ENCODE measurements at regions not wholly inside any gene's neighbourhood (a gene's known extent, or its start where the extent isn't known, plus 50 kb on each side); places are given as distances from the start of the nearest gene placed in this dataset.
"Not testable (repeated sequence)": the region's sequence is repeated elsewhere in the genome, so short reads cannot be mapped to it uniquely, and the experiment has no call there.

GRCh38 chr3:117052395-117052794 is 342.8 kb downstream of the TUSC7 start:
- ChIA-PET CTCF (interaction anchor here (1.1 to 1.4 kb wide), 2 partner anchors 12 to 281 kb away, joined by 3 read pairs; no protein-coding TSS in a partner anchor), POLR2A (no interaction called here)
- no peak for TF ChIP-seq CTCF (IDR thresholded peaks at IDR 0.05; ENCODE audit: control extremely low read depth, extremely low read depth, low read depth, missing control alignments)
- no peak for DNase-seq (ENCODE audit: extremely low spot score)

GRCh38 chr3:117054556-117054955 is 345.0 kb downstream of the TUSC7 start:
- TF ChIP-seq CTCF (IDR thresholded peaks at IDR 0.05; ENCODE audit: control extremely low read depth, extremely low read depth, low read depth, missing control alignments): no peak
- CTCF ChIA-PET: no interaction called here
- POLR2A ChIA-PET: no interaction called here
- no peak for DNase-seq (ENCODE audit: extremely low spot score)

GRCh38 chr3:117056946-117057345 is 347.4 kb downstream of the TUSC7 start:
- CTCF ChIA-PET: interaction anchor here (1.2 kb wide), 1 partner anchor 22 kb away, joined by 3 read pairs; no protein-coding TSS in a partner anchor
- POLR2A ChIA-PET; DNase-seq (ENCODE audit: extremely low spot score): not testable (repeated sequence)

- no peak for DNase-seq (ENCODE audit: extremely low spot score)
- CTCF ChIA-PET: interaction anchor here (1.1 to 1.6 kb wide), 7 partner anchors 10 to 449 kb away, joined by 3 to 5 read pairs (median 3); no protein-coding TSS in a partner anchor
- peak; percentile 11 for TF ChIP-seq CTCF (IDR thresholded peaks at IDR 0.05; ENCODE audit: control extremely low read depth, extremely low read depth, low read depth, missing control alignments)
- POLR2A ChIA-PET: no interaction called here
These were observed 349.7 kb downstream of the TUSC7 start for GRCh38 chr3:117059067-117059955.

- CTCF ChIA-PET: interaction anchor here (1.6 kb wide), 1 partner anchor 15 kb away, joined by 3 read pairs; no protein-coding TSS in a partner anchor
- POLR2A ChIA-PET: no interaction called here
- DNase-seq (ENCODE audit: extremely low spot score): no peak
- no peak for TF ChIP-seq CTCF (IDR thresholded peaks at IDR 0.05; ENCODE audit: control extremely low read depth, extremely low read depth, low read depth, missing control alignments)
These were observed 350.3 kb downstream of the TUSC7 start for GRCh38 chr3:117059956-117060270.

- ChIA-PET POLR2A (no interaction called here), CTCF (interaction anchor here (1.5 to 1.6 kb wide), 2 partner anchors 9 to 11 kb away, joined by 3 read pairs; no protein-coding TSS in a partner anchor)
- no peak for DNase-seq (ENCODE audit: extremely low spot score)
- TF ChIP-seq CTCF (IDR thresholded peaks at IDR 0.05; ENCODE audit: control extremely low read depth, extremely low read depth, low read depth, missing control alignments): no peak
These were observed 354.4 kb downstream of the TUSC7 start for GRCh38 chr3:117063930-117064329.

- ChIA-PET CTCF (interaction anchor here (1.5 kb wide), 1 partner anchor 10 kb away, joined by 4 read pairs; no protein-coding TSS in a partner anchor), POLR2A (no interaction called here)
- DNase-seq (ENCODE audit: extremely low spot score): no peak
- no peak for TF ChIP-seq CTCF (IDR thresholded peaks at IDR 0.05; ENCODE audit: control extremely low read depth, extremely low read depth, low read depth, missing control alignments)
These were observed 358.7 kb downstream of the TUSC7 start for GRCh38 chr3:117068301-117068700.
